H1 (cell line): ENCODE measurements at regions not wholly inside any gene's neighbourhood (a gene's known extent, or its start where the extent isn't known, plus 50 kb on each side); places are given as distances from the start of the nearest gene placed in this dataset.

ENCODE experiments used
- CTCF ChIA-PET: fragments of 300-600 bp; sonication (Branson Sonifier 250); formaldehyde crosslinking; loops from one replicate; lab custom pipeline; 2021; ENCODE audit not compliant: partially characterized antibody; lab: Charles Lee
- POLR2A ChIA-PET: fragments of 300-600 bp; sonication (Branson Sonifier 250); formaldehyde crosslinking; loops from one replicate; lab custom pipeline; 2021; ENCODE audit warnings: inconsistent platforms; ENCODE audit not compliant: partially characterized antibody; lab: Charles Lee
- DNase-seq, 2 experiments: peaks; one replicate each; pipeline versions ENCODE4 v3.0.0 to v3.0.0-alpha.2; 2010 to 2022; ENCODE audit warnings: low spot score in 2 of 2, low read depth in 1 of 2, mixed read lengths in 1 of 2
- FAIRE-seq: peaks from 2 replicates; lab custom pipeline; 2011; peaks lifted over from hg19 to GRCh38; lab: Jason Lieb, UNC
- H2AFZ ChIP-seq: 2 replicates; pipeline ENCODE4 v1.8.1; 2012; ENCODE audit warnings: low read length, inconsistent platforms
- H2AK5ac ChIP-seq: 2 replicates; pipeline ENCODE4 v1.6.1; 2013; ENCODE audit warnings: low read depth, low read length
- H2BK120ac ChIP-seq: replicated peaks from 2 replicates; pipeline ENCODE3; 2013; ENCODE audit warnings: low read depth, low read length, inconsistent platforms
- H2BK12ac ChIP-seq: 2 replicates; pipeline ENCODE4 v1.6.1; 2013; ENCODE audit warnings: low read depth, low read length
- H2BK15ac ChIP-seq: 2 replicates; pipeline ENCODE4 v1.6.1; 2013; ENCODE audit warnings: low read length
- H2BK20ac ChIP-seq: 2 replicates; pipeline ENCODE4 v1.6.1; 2013; ENCODE audit warnings: low read length
- H2BK5ac ChIP-seq: 2 replicates; pipeline ENCODE4 v1.6.1; 2013; ENCODE audit warnings: low read depth, low read length
- H3K14ac ChIP-seq: 2 replicates; pipeline ENCODE4 v1.6.1; 2013; ENCODE audit warnings: inconsistent platforms; ENCODE audit not compliant: insufficient read length
- H3K18ac ChIP-seq: 2 replicates; pipeline ENCODE4 v1.6.1; 2013; ENCODE audit warnings: low read length; ENCODE audit errors: extremely low read depth
- H3K23ac ChIP-seq: 2 replicates; pipeline ENCODE4 v1.6.1; 2013; ENCODE audit warnings: inconsistent platforms; ENCODE audit not compliant: insufficient read length
- H3K23me2 ChIP-seq: 2 replicates; pipeline ENCODE4 v1.6.1; 2013; ENCODE audit warnings: low read depth, low read length
- H3K27ac ChIP-seq: 2 replicates; pipeline ENCODE4 v1.6.1; 2011; ENCODE audit warnings: low read depth, low read length, inconsistent platforms
- H3K27me3 ChIP-seq, 4 experiments: replicated peaks in 1 of 4; 1 replicate in 1 of 4; 2 replicates in 3 of 4; pipeline versions ENCODE4 v1.6.1 to v1.8.1; 2011 to 2013; ENCODE audit warnings: low read length in 3 of 4, mild to moderate bottlenecking in 3 of 4, inconsistent platforms in 2 of 4, mixed read lengths in 2 of 4, moderate library complexity in 1 of 4; ENCODE audit not compliant: control insufficient read depth in 3 of 4, insufficient read depth in 3 of 4; ENCODE audit errors: extremely low read depth in 1 of 4
- H3K36me3 ChIP-seq, 4 experiments: 2 replicates each; pipeline versions ENCODE4 v1.6.1 to v1.8.1; 2011 to 2013; ENCODE audit warnings: mild to moderate bottlenecking in 4 of 4, low read length in 3 of 4, moderate library complexity in 2 of 4, control low read depth in 1 of 4, inconsistent platforms in 1 of 4; ENCODE audit not compliant: insufficient read depth in 4 of 4, control insufficient read depth in 2 of 4
- H3K4ac ChIP-seq: replicated peaks from 2 replicates; pipeline ENCODE3; 2013; ENCODE audit warnings: low read length, low read depth, mixed read lengths, inconsistent platforms; ENCODE audit not compliant: insufficient read length
- H3K4me1 ChIP-seq, 4 experiments: replicated peaks in 1 of 4; 1 replicate in 1 of 4; 2 replicates in 3 of 4; pipeline versions ENCODE4 v1.6.1 to v1.8.1; 2011 to 2013; ENCODE audit warnings: low read length in 3 of 4, inconsistent platforms in 2 of 4, mixed read lengths in 1 of 4; ENCODE audit not compliant: insufficient read depth in 4 of 4, control insufficient read depth in 3 of 4
- H3K4me2 ChIP-seq, 2 experiments: 2 replicates each; pipeline versions ENCODE4 v1.6.1 to v1.8.1; 2011 to 2013; ENCODE audit warnings: low read depth in 2 of 2, low read length in 2 of 2, control low read depth in 1 of 2, inconsistent platforms in 1 of 2, mild to moderate bottlenecking in 1 of 2; ENCODE audit not compliant: insufficient read depth in 1 of 2
- H3K4me3 ChIP-seq, 4 experiments: fragments of 200-600, 300-600 bp in 1 of 4; sonication (generic), shearing (Covaris generic), sonication (Bioruptor Twin) in 1 of 4; 2 replicates each; pipeline versions ENCODE4 v1.5.1 to v1.8.1; 2011 to 2016; ENCODE audit warnings: low read length in 4 of 4, low read depth in 3 of 4, control low read depth in 2 of 4, inconsistent platforms in 2 of 4, mild to moderate bottlenecking in 2 of 4, mixed read lengths in 1 of 4, moderate library complexity in 1 of 4; ENCODE audit not compliant: insufficient read depth in 2 of 4; ENCODE audit errors: extremely low read depth in 1 of 4
- H3K56ac ChIP-seq: replicated peaks from 2 replicates; pipeline ENCODE3; 2013; ENCODE audit warnings: low read depth, mild to moderate bottlenecking, mixed read lengths, low read length, inconsistent platforms; ENCODE audit not compliant: insufficient read length
- H3K79me1 ChIP-seq: 2 replicates; pipeline ENCODE4 v1.6.1; 2013; ENCODE audit warnings: low read depth, low read length, control low read depth
- H3K79me2 ChIP-seq, 2 experiments: 2 replicates each; pipeline versions ENCODE4 v1.6.1 to v1.8.1; 2012 to 2013; ENCODE audit warnings: low read length in 2 of 2, mild to moderate bottlenecking in 2 of 2, inconsistent platforms in 1 of 2; ENCODE audit not compliant: insufficient read depth in 2 of 2, control insufficient read depth in 1 of 2
- H3K9ac ChIP-seq, 4 experiments: replicated peaks in 1 of 4; 1 replicate in 1 of 4; 2 replicates in 3 of 4; pipeline versions ENCODE4 v1.6.1 to v1.8.1; 2011 to 2013; ENCODE audit warnings: low read depth in 3 of 4, low read length in 3 of 4, control low read depth in 2 of 4, mild to moderate bottlenecking in 2 of 4, moderate library complexity in 2 of 4, inconsistent platforms in 1 of 4; ENCODE audit errors: extremely low read depth in 1 of 4
- H3K9me3 ChIP-seq, 2 experiments: 2 replicates each; pipeline versions ENCODE4 v1.6.1 to v1.8.1; 2012 to 2013; ENCODE audit warnings: mild to moderate bottlenecking in 2 of 2, moderate library complexity in 2 of 2, control low read depth in 1 of 2, inconsistent platforms in 1 of 2, low read depth in 1 of 2, low read length in 1 of 2, mixed read lengths in 1 of 2; ENCODE audit not compliant: insufficient read depth in 2 of 2
- H4K20me1 ChIP-seq, 2 experiments: replicated peaks in 1 of 2; 2 replicates each; pipeline versions ENCODE3 to v1.8.1; 2011 to 2013; ENCODE audit warnings: inconsistent platforms in 2 of 2, low read length in 2 of 2, mild to moderate bottlenecking in 1 of 2; ENCODE audit not compliant: insufficient read depth in 2 of 2, control insufficient read depth in 1 of 2
- H4K5ac ChIP-seq: 2 replicates; pipeline ENCODE4 v1.6.1; 2013; ENCODE audit warnings: low read length, low read depth, mixed read lengths, inconsistent platforms; ENCODE audit not compliant: insufficient read length
- H4K8ac ChIP-seq: 2 replicates; pipeline ENCODE4 v1.8.0; 2013; ENCODE audit warnings: mild to moderate bottlenecking, moderate library complexity, low read length, inconsistent platforms; ENCODE audit not compliant: insufficient read depth; ENCODE audit errors: extremely low read depth
- H4K91ac ChIP-seq: replicated peaks from 2 replicates; pipeline ENCODE3; 2013; ENCODE audit warnings: low read length, mixed read lengths, inconsistent platforms; ENCODE audit not compliant: insufficient read length
- ASH2L ChIP-seq: fragments of 200-600, 300-600 bp; sonication (generic); IDR thresholded peaks from one replicate; pipeline ENCODE4 v1.7.1; 2017; ENCODE audit warnings: low read length
- BACH1 ChIP-seq: IDR thresholded peaks from 2 replicates; pipeline ENCODE4 v1.6.1; 2012; ENCODE audit warnings: low read length, improper control_type of control experiment
- CBX8 ChIP-seq: fragments of 300-800, 300-1000 bp; sonication (generic); IDR thresholded peaks from 2 replicates; pipeline ENCODE4 v1.7.1; 2016; ENCODE audit warnings: low read depth, low read length, borderline replicate concordance
- CHD1 ChIP-seq: IDR thresholded peaks from 2 replicates; pipeline ENCODE4 v1.6.1; 2012; ENCODE audit warnings: low read depth, low read length, improper control_type of control experiment
- CHD2 ChIP-seq: IDR thresholded peaks from 2 replicates; pipeline ENCODE4 v1.6.1; 2012; ENCODE audit warnings: low read length, improper control_type of control experiment
- CREB1 ChIP-seq: IDR thresholded peaks from 2 replicates; pipeline ENCODE4 v1.6.1; 2012; ENCODE audit warnings: inconsistent platforms
- EP300 ChIP-seq, 2 experiments: IDR thresholded peaks; 1 replicate in 1 of 2; 2 replicates in 1 of 2; pipeline ENCODE4 v1.6.1; 2011 to 2012; ENCODE audit warnings: low read depth in 2 of 2, low read length in 2 of 2, mild to moderate bottlenecking in 2 of 2, borderline replicate concordance in 1 of 2, inconsistent platforms in 1 of 2, moderate library complexity in 1 of 2
- EZH2 ChIP-seq: fragments of 200-600 bp; sonication (generic); IDR thresholded peaks from 2 replicates; pipeline ENCODE4 v1.7.1; 2012; ENCODE audit warnings: low read depth, mild to moderate bottlenecking, moderate library complexity, low read length, inconsistent platforms; ENCODE audit not compliant: severe bottlenecking
- JUN ChIP-seq: IDR thresholded peaks from 2 replicates; pipeline ENCODE4 v1.6.1; 2011; ENCODE audit warnings: low read depth, mild to moderate bottlenecking, improper control_type of control experiment, low read length
- JUND ChIP-seq: IDR thresholded peaks from 2 replicates; pipeline ENCODE4 v1.6.1; 2011; ENCODE audit warnings: mild to moderate bottlenecking, improper control_type of control experiment, low read length
- POLR2AphosphoS5 ChIP-seq: IDR thresholded peaks from 2 replicates; pipeline ENCODE4 v1.6.1; 2011; ENCODE audit warnings: low read depth, low read length
- RBBP5 ChIP-seq: IDR thresholded peaks from 2 replicates; pipeline ENCODE4 v1.7.1; 2012; ENCODE audit warnings: low read depth, mild to moderate bottlenecking, inconsistent platforms, low read length, moderate library complexity, borderline replicate concordance
- SP4 ChIP-seq: IDR thresholded peaks from 2 replicates; pipeline ENCODE4 v1.6.1; 2012; ENCODE audit warnings: low read length, inconsistent platforms
- TAF7 ChIP-seq: optimal IDR thresholded peaks from 2 replicates; pipeline ENCODE3; 2011; ENCODE audit warnings: low read depth, mild to moderate bottlenecking, inconsistent platforms, low read length, moderate library complexity, borderline replicate concordance
- WGBS, 2 experiments: shearing (Covaris generic) in 1 of 2; methylation state at CpG; one replicate each; pipeline versions ENCODE4 v1.1.6 to v1.1.7; 2013 to 2015; ENCODE audit warnings: low lambda C conversion rate in 2 of 2, mixed read lengths in 2 of 2, inconsistent platforms in 1 of 2, low coverage in 1 of 2, missing lambda C conversion rate in 1 of 2; ENCODE audit not compliant: insufficient replicate concordance in 2 of 2, insufficient coverage in 1 of 2, insufficient read length in 1 of 2; ENCODE audit errors: extremely low coverage in 1 of 2, missing lambda C conversion rate in 1 of 2; 5-methylcytosine and 5-hydroxymethylcytosine counted together
- TF ChIP-seq, protein P1 (sequence below): IDR thresholded peaks from 2 replicates; pipeline ENCODE4 v1.6.1; 2012; ENCODE audit warnings: inconsistent platforms

- H3K79me1 ChIP-seq: no peaks in the 10 kb centered on the region
- no peak overlapping the region for H3K4me2 ChIP-seq
- no peak overlapping the region for H2BK20ac ChIP-seq
- H3K9ac ChIP-seq: no peak overlapping the region
- FAIRE-seq (no peak), DNase-seq (no peak)
- H3K4ac ChIP-seq: no peak overlapping the region
- H4K5ac ChIP-seq: no peak overlapping the region
- TF ChIP-seq ASH2L (no peak), BACH1 (no peak), JUN (no peak), CBX8 (no peak), TAF7 (no peak), CREB1 (no peak), EP300 (IDR thresholded peaks at IDR 0.05; ENCODE audit: borderline replicate concordance in 1 of 2, low read depth in 2 of 2, low read length in 2 of 2) (no peak), CHD1 (no peak), POLR2AphosphoS5 (no peak), EZH2 (no peak), RBBP5 (no peak), SP4 (no peak), CHD2 (no peak), JUND (no peak)
- TF ChIP-seq, protein P1, sequence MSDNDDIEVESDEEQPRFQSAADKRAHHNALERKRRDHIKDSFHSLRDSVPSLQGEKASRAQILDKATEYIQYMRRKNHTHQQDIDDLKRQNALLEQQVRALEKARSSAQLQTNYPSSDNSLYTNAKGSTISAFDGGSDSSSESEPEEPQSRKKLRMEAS: no peak
- H3K4me1 ChIP-seq: no peaks in the 10 kb centered on the region; a peak in 1 of 7 replicates
- no peak overlapping the region for H3K4me3 ChIP-seq
- H4K20me1 ChIP-seq: no peaks in the 10 kb centered on the region
- no peak overlapping the region for H3K14ac ChIP-seq
- H3K23ac ChIP-seq: no peak overlapping the region
- H2BK15ac ChIP-seq: no peak overlapping the region
- no peaks in the 10 kb centered on the region for H3K23me2 ChIP-seq
- H4K91ac ChIP-seq: no peak overlapping the region
- no peak overlapping the region for H2BK120ac ChIP-seq
- H2BK5ac ChIP-seq: no peak overlapping the region
- H2BK12ac ChIP-seq: no peak overlapping the region
- no peak overlapping the region for H3K27ac ChIP-seq
- H3K79me2 ChIP-seq: no peaks in the 10 kb centered on the region
- H3K27me3 ChIP-seq: no peaks in the 10 kb centered on the region
- no peak overlapping the region for H2AK5ac ChIP-seq
- no peak overlapping the region for H4K8ac ChIP-seq
- CTCF ChIA-PET: interaction anchor here (0.8 to 2.4 kb wide), 3 partner anchors 13 to 128 kb away, joined by 3 to 9 read pairs (median 3); no protein-coding TSS in a partner anchor
- H3K36me3 ChIP-seq: no peaks in the 10 kb centered on the region
- H2AFZ ChIP-seq: no peak overlapping the region
- H3K18ac ChIP-seq: no peak overlapping the region
- POLR2A ChIA-PET: no interaction called here
- no peak overlapping the region for H3K56ac ChIP-seq
- WGBS, 2 experiments: 93% methylated on average over 3 of the region's 3 CpGs; no CpG with 5 or more reads in 1 of the 2 experiments
- H3K9me3 ChIP-seq: no peaks in the 10 kb centered on the region
Observed at GRCh38 chr6:109925075-109925474, 53.0 kb upstream of the GPR6 start.
